Astrocyte of the cerebellum (primary cell): ENCODE measurements at regions not wholly inside any gene's neighbourhood (a gene's known extent, or its start where the extent isn't known, plus 50 kb on each side); places are given as distances from the start of the nearest gene placed in this dataset.

Experiments
- DNase-seq: peaks from one replicate; pipeline ENCODE4 v3.0.0-alpha.2; 2011; ENCODE audit warnings: low read depth
- H3K4me3 ChIP-seq: 2 replicates; pipeline ENCODE4 v1.5.1; 2011; ENCODE audit warnings: mild to moderate bottlenecking, low read depth, low read length, moderate library complexity
- in situ Hi-C: cut with HindIII; loops from 2 replicates; pipeline ENCODE4 v1.10.0; 2017; ENCODE audit warnings: low sequenced_read_pairs
- TF ChIP-seq, protein P1 (sequence below): IDR thresholded peaks from 2 replicates; pipeline ENCODE4 v1.5.1; 2012; ENCODE audit warnings: low read length, low read depth, moderate library complexity, mild to moderate bottlenecking; ENCODE audit errors: missing control alignments

DNA sequence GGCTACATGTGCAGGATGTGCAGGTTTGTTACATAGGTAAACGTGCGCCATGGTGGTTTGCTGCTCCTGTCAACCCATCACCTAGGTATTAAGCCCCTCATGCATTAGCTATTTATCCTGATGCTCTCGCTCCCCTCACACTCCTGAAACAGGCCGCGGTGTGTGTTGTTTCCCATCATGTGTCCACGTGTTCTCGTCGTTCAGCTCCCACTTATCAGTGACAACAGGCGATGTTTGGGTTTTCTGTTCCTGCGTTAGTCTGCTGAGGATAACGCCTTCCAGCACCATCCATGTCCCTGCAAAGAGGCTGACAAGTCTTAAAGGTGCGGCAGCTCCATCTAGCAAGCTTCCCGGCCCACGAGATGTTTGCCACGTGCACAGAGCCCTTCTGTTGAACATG lies 175.1 kb downstream of the FOXL1 start:
- H3K4me3 ChIP-seq: no peak overlapping the region
- TF ChIP-seq, protein P1, sequence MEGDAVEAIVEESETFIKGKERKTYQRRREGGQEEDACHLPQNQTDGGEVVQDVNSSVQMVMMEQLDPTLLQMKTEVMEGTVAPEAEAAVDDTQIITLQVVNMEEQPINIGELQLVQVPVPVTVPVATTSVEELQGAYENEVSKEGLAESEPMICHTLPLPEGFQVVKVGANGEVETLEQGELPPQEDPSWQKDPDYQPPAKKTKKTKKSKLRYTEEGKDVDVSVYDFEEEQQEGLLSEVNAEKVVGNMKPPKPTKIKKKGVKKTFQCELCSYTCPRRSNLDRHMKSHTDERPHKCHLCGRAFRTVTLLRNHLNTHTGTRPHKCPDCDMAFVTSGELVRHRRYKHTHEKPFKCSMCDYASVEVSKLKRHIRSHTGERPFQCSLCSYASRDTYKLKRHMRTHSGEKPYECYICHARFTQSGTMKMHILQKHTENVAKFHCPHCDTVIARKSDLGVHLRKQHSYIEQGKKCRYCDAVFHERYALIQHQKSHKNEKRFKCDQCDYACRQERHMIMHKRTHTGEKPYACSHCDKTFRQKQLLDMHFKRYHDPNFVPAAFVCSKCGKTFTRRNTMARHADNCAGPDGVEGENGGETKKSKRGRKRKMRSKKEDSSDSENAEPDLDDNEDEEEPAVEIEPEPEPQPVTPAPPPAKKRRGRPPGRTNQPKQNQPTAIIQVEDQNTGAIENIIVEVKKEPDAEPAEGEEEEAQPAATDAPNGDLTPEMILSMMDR: no peak
- no peak for DNase-seq
- in situ Hi-C loops: no loop called here

DNA sequence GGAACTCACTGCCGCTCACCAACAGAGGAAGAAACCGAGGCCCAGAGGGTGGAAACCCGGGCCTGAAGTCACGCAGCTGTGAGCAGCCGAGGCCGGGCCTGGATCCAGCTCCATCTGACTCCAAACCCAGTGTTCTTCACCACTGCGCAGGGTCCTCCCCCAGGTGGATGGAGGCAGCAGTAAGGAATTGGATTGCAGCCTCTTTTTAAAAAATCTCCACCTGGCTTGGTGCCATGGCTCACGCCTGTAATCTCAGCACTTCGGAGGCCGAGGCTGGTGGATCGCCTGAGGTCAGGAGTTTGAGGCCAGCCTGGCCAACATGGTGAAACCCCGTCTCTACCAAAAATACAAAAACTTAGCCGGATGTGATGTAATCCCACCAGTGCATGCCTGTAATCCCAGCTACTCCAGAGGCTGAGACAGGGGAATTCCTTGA lies 177.2 kb downstream of the FOXL1 start:
- no peak overlapping the region for H3K4me3 ChIP-seq
- TF ChIP-seq, protein P1: no peak
- in situ Hi-C loops: no loop called here
- no peak for DNase-seq

DNA sequence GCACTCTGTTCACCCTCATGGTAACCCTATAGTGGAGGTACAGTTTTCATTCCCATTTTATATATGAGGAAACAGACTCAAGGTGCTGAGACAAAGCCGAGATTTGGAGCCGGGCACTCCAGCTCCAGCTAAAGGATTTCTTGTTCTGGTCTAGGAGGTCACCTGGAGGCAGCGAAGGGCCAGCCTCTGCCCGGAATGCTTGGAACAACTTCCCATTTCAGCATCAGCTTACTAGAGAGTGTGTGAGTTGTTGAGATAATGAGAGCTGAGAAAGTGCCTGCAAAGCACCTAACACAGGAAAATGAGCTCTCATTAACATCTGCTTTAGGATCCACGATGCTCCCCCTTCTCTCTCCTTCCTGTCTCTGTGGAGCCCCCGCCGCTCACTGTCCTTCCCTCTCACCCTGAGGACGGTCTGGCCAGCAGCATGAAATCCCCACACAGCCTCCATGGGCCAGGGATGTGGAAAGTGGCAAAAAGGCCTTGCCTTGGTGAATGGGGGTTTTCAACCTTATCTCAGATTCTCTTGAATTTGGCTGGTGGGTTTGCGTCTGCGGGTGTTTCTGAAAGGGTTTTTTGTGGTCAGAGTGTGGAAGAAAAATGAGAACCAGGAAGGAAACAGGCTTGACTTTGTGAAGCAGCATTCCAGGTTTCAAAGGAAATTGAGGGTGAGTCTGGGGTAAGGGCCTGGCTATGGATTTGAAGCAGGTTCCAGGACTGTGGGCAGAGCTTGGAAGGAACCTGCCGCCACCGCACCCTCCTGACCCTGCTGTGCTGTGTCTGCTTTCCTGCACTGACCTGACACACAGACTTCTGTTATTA lies 178.7 kb downstream of the FOXL1 start:
- TF ChIP-seq, protein P1: no peak
- in situ Hi-C loops: no loop called here

DNA sequence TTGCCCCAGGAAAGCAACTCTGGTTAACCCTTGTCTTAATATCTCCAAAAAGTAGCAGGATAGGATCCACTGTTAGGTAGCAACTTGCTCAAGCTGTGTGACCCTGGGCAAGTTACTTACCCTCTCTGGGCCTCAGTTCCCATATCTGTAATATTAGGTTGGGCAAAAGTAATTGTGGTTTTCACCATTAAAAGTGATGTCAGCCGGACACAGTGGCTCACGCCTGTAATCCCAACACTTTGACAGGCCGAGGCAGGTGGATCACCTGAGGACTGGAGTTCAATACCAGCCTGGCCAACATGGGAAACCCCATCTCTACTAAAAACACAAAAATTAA lies 179.3 kb downstream of the FOXL1 start:
- DNase-seq: no peak
- in situ Hi-C loops: no loop called here
- H3K4me3 ChIP-seq: no peak overlapping the region
- TF ChIP-seq, protein P1: no peak

More for the DNA sequence above, 178.7 kb downstream of the FOXL1 start:
- H3K4me3 ChIP-seq: no peak overlapping the region
- DNase-seq: no peak

DNA sequence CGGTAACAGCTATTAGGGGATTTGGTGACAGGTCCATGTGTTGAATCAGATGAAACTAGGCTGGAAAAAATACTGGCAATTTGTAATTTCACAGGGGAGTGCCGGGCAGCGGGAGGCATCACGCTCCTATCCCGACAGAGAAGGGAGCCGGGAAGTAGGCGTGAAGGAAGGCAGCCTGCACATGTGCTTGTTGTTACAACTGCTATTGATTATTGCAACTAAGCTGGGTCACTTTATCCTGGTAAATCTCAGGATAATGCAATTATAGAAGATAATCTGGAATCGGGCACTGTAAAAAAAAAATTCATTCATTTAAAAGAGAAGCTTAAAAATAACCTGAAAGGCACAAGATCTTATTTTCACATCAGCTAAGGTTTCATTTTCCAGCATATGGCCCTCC lies 180.6 kb downstream of the FOXL1 start:
- no peak for DNase-seq
- in situ Hi-C loops: no loop called here
- H3K4me3 ChIP-seq: no peak overlapping the region
- TF ChIP-seq, protein P1: no peak

DNA sequence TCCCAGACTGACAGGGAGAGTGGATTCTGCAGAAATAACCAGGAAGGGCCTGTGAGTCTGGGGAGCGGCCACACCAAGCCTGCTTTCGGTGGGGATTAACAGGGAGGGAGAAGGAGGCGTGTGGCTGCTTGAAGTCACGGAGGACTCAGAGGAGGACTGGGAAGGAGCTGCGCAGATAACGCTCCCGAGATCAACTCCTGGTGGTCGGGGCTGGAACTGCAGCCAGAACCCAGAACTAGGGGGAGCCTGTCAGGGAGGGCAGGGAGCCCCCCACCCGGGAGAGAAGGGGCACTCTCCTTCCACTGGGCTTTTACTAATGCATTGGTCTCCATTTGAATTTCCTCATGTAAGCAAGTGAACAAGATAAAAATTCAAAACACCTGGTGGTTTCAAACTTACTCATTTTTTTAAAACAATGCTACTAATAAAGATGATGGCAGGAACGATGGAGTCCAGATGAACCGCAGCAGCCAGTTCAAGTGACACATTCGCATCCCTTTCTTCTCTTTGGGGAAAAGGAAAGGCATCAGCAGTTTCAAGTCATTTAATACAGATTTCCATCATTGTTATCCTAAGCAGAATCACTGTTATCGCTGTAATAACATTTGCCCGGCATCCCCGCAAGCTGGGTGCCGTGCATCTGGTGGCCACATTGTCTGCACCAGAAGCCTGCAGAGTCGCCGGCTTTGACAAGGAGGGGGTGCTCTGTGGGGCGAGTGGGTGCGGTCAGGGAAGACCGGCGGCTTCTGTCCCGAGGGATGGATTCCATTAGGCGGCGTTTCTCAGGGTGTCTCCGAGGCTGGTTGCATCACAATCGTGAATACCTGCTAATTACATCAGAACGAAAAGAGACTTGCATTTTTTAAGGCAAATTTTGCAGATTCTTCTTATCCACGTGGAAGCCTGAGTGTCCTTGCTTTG lies 183.0 kb downstream of the FOXL1 start:
- in situ Hi-C loops: loop anchor here (5.0 kb wide), 1 partner anchor 44 kb away; no protein-coding TSS in a partner anchor
- H3K4me3 ChIP-seq: no peak overlapping the region
- DNase-seq: no peak

More for the DNA sequence above, 183.0 kb downstream of the FOXL1 start:
- TF ChIP-seq, protein P1: peak; percentile 95
